Endothelial cell of umbilical vein (primary cell): ENCODE measurements at regions not wholly inside any gene's neighbourhood (a gene's known extent, or its start where the extent isn't known, plus 50 kb on each side); places are given as distances from the start of the nearest gene placed in this dataset.

ENCODE experiments used
- BruUV-seq: library from RNA; stranded (reverse); fragments of 400-500 nt; replicated peaks from 2 replicates; lab custom pipeline; 2021; lab: Mats Ljungman, UMichigan
- CTCF ChIA-PET: fragments of 300-600, 350-600 bp; sonication (Branson Sonifier 250); formaldehyde crosslinking; loops from one replicate; lab custom pipeline; 2021; ENCODE audit warnings: antibody characterized with exemption, inconsistent platforms; lab: Charles Lee
- POLR2A ChIA-PET: fragments of 300-600, 350-600 bp; sonication (Branson Sonifier 250); formaldehyde crosslinking; loops from one replicate; lab custom pipeline; 2021; ENCODE audit warnings: antibody characterized with exemption, inconsistent platforms; lab: Charles Lee
- DNase-seq: peaks from one replicate; pipeline ENCODE4 v3.0.0-alpha.2; 2011; ENCODE audit warnings: low read depth, low spot score
- FAIRE-seq: peaks from 2 replicates; lab custom pipeline; 2011; peaks lifted over from hg19 to GRCh38; lab: Jason Lieb, UNC
- H2AFZ ChIP-seq: 2 replicates; pipeline ENCODE4 v1.6.0; 2012; ENCODE audit warnings: low read depth, low read length, control low read depth, inconsistent platforms
- H3K27ac ChIP-seq: 2 replicates; pipeline ENCODE4 v1.5.1; 2011; ENCODE audit warnings: low read depth, mild to moderate bottlenecking, control low read depth, low read length, moderate library complexity; ENCODE audit not compliant: insufficient read depth
- H3K27me3 ChIP-seq, 2 experiments: 2 replicates each; pipeline versions ENCODE4 v1.6.0 to v1.6.1; 2011; ENCODE audit warnings: low read length in 2 of 2, mixed read lengths in 1 of 2; ENCODE audit not compliant: control insufficient read depth in 2 of 2, insufficient read depth in 2 of 2
- H3K36me3 ChIP-seq, 2 experiments: 2 replicates in 1 of 2; 3 replicates in 1 of 2; pipeline ENCODE4 v1.5.1; 2011; ENCODE audit warnings: low read length in 2 of 2, mild to moderate bottlenecking in 1 of 2, moderate library complexity in 1 of 2; ENCODE audit not compliant: control insufficient read depth in 2 of 2, insufficient read depth in 2 of 2; ENCODE audit errors: extremely low read depth in 1 of 2
- H3K4me1 ChIP-seq: 3 replicates; pipeline ENCODE4 v1.5.1; 2011; ENCODE audit warnings: mild to moderate bottlenecking, low read length; ENCODE audit not compliant: control insufficient read depth, insufficient read depth; ENCODE audit errors: extremely low read depth
- H3K4me2 ChIP-seq: 2 replicates; pipeline ENCODE4 v1.6.1; 2011; ENCODE audit warnings: low read length, control low read depth, mixed read lengths; ENCODE audit not compliant: insufficient read depth
- H3K4me3 ChIP-seq, 3 experiments: fragments of 200-600 bp in 1 of 3; sonication (generic), shearing (Covaris generic) in 1 of 3; replicated peaks in 1 of 3; 2 replicates each; pipeline ENCODE4 v1.5.1; 2011 to 2016; ENCODE audit warnings: control low read depth in 3 of 3, low read length in 3 of 3, mild to moderate bottlenecking in 2 of 3, inconsistent platforms in 1 of 3, low read depth in 1 of 3, moderate library complexity in 1 of 3; ENCODE audit not compliant: insufficient read depth in 1 of 3
- H3K79me2 ChIP-seq: 2 replicates; pipeline ENCODE4 v1.6.0; 2012; ENCODE audit warnings: low read length, inconsistent platforms; ENCODE audit not compliant: control insufficient read depth, insufficient read depth
- H3K9ac ChIP-seq: replicated peaks from 2 replicates; pipeline ENCODE3; 2011; ENCODE audit warnings: low read length, control low read depth; ENCODE audit not compliant: insufficient read depth; ENCODE audit errors: extremely low read depth
- H3K9me1 ChIP-seq: replicated peaks from 3 replicates; pipeline ENCODE4 v1.6.0; 2011; ENCODE audit warnings: mild to moderate bottlenecking, low read length; ENCODE audit not compliant: control insufficient read depth, insufficient read depth; ENCODE audit errors: extremely low read depth
- H3K9me3 ChIP-seq: replicated peaks from 2 replicates; pipeline ENCODE4 v1.5.1; 2012; ENCODE audit warnings: low read length, inconsistent platforms; ENCODE audit not compliant: control insufficient read depth, insufficient read depth
- H4K20me1 ChIP-seq: replicated peaks from 2 replicates; pipeline ENCODE3; 2011; ENCODE audit warnings: mild to moderate bottlenecking, low read length; ENCODE audit not compliant: control insufficient read depth, insufficient read depth; ENCODE audit errors: extremely low read depth
- CTCF ChIP-seq, 2 donors: IDR thresholded peaks; 1 replicate in 1 of 2; 2 replicates in 1 of 2; pipeline ENCODE4 v1.5.1; 2011; ENCODE audit warnings: low read length in 2 of 2, mild to moderate bottlenecking in 2 of 2, moderate library complexity in 2 of 2, control low read depth in 1 of 2, inconsistent platforms in 1 of 2, low read depth in 1 of 2; ENCODE audit not compliant: insufficient read depth in 1 of 2; ENCODE audit errors: extremely low read depth in 1 of 2
- FOS ChIP-seq: IDR thresholded peaks from 2 replicates; pipeline ENCODE4 v1.6.1; 2011; ENCODE audit warnings: mild to moderate bottlenecking, low read length, moderate library complexity, borderline replicate concordance; ENCODE audit not compliant: insufficient read depth
- JUN ChIP-seq: IDR thresholded peaks from 2 replicates; pipeline ENCODE4 v1.6.1; 2011; ENCODE audit warnings: borderline replicate concordance, low read depth; ENCODE audit not compliant: insufficient read length, insufficient read depth
- POLR2A ChIP-seq: IDR thresholded peaks from 2 replicates; pipeline ENCODE4 v1.6.1; 2012; ENCODE audit warnings: low read depth, mild to moderate bottlenecking, control low read depth, low read length
- POLR2AphosphoS5 ChIP-seq: IDR thresholded peaks from 2 replicates; pipeline ENCODE4 v1.6.1; 2012; ENCODE audit warnings: low read depth, mild to moderate bottlenecking, control low read depth, low read length, moderate library complexity; ENCODE audit not compliant: insufficient read depth
- dilution Hi-C: fragments of 300-500 bp; cut with MboI; formaldehyde crosslinking; loops from one replicate; pipeline ENCODE4 v1.15.0; 2019; ENCODE audit warnings: low sequenced_read_pairs; ENCODE audit not compliant: extremely low pct_ligation_motif_present
- intact Hi-C: fragments of 100-400 bp; cut with micrococcal nuclease; formaldehyde crosslinking; loops from one replicate; pipeline ENCODE4 v1.10.0; 2022

DNA sequence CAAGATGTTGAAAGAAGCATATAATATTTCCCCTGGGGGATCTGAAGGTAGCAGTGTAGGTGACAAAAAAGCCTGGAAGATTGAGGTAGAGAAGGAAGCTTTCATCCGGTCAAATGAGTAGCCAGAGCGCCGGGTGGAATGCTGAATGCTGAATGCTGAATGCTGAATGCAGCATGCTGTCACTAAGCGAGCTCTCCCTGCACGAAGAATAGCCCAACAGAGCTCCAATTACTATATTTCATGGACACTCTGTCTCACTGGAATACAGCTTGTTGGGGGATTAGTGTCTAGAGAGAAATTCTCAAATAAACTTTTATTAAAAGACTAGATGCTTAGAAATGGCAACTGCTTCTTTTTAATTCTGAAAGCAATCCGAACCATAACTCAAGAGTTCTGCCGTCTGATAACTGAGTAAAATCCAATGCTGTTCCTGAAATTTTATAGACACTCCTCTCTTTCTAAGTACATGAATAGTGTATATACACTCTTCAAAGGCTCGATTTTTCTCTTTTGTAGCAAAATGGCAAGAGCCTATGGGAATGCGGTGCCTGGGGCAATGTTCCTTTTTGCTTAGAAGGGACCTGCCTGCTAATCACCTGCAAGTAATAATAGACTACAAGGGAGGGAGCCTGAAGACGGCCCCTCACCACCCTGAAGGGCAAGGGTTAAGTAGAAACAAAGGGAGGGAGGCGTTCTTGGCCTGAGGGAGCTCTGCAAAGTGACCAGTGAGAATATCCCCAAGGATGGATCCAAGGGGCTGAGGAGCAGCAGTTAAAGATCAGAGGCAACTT is 203.7 kb upstream of the ESRRG start:
- Histone ChIP-seq H3K9me1 (no peaks in the 10 kb centered on the region), H4K20me1 (no peaks in the 10 kb centered on the region), H3K79me2 (no peaks in the 10 kb centered on the region), H3K4me1 (no peaks in the 10 kb centered on the region), H3K27me3 (no peaks in the 10 kb centered on the region), H3K4me2 (no peak overlapping the region), H3K9me3 (peaks cover 4% of the 10 kb centered on the region), H3K36me3 (no peaks in the 10 kb centered on the region), H2AFZ (no peak overlapping the region), H3K9ac (no peak overlapping the region), H3K4me3 (no peak overlapping the region), H3K27ac (no peak overlapping the region)
- no peak for TF ChIP-seq FOS
- no peak for TF ChIP-seq POLR2A
- TF ChIP-seq JUN, result no peak
- TF ChIP-seq POLR2AphosphoS5, result no peak
- TF ChIP-seq CTCF (IDR thresholded peaks at IDR 0.05; ENCODE audit: extremely low read depth in 1 of 2, insufficient read depth in 1 of 2, low read depth in 1 of 2, low read length in 2 of 2), result no peak
- intact Hi-C loops (no loop called here), dilution Hi-C loops (no loop called here)
- no peak for DNase-seq
- no TSS peak for BruUV-seq
- no peak for FAIRE-seq
- ChIA-PET POLR2A (no interaction called here), CTCF (no interaction called here)
